Gastrocnemius medialis (tissue), 4 donors: ENCODE measurements at regions not wholly inside any gene's neighbourhood (a gene's known extent, or its start where the extent isn't known, plus 50 kb on each side); places are given as distances from the start of the nearest gene placed in this dataset.
"Not testable (repeated sequence)": the region's sequence is repeated elsewhere in the genome, so short reads cannot be mapped to it uniquely, and the experiment has no call there.

Source experiments
- ATAC-seq, 2 donors: fragments of 150-250 bp; one replicate each; pipeline ENCODE4 v1.9.1; 2016
- DNase-seq, 2 donors: peaks; one replicate each; pipeline ENCODE4 v3.0.0-alpha.2; 2019
- H3K27ac ChIP-seq, 4 donors: fragments of 200-600 bp; sonication (generic); 1 replicate in 1 of 4; 2 replicates in 3 of 4; pipeline ENCODE4 v1.5.1; 2016 to 2018; ENCODE audit warnings: mild to moderate bottlenecking in 2 of 4, moderate library complexity in 1 of 4
- H3K27me3 ChIP-seq, 3 donors: fragments of 200-600 bp; sonication (generic) in 2 of 3; 1 replicate in 1 of 3; 2 replicates in 2 of 3; pipeline versions ENCODE4 v1.5.1 to v1.6.0; 2016 to 2019; ENCODE audit warnings: mild to moderate bottlenecking in 1 of 3, moderate library complexity in 1 of 3
- H3K36me3 ChIP-seq, 2 donors: fragments of 200-600 bp; sonication (generic) in 1 of 2; one replicate each; pipeline ENCODE4 v1.5.1; 2017 to 2018
- H3K4me1 ChIP-seq, 2 donors: fragments of 200-600 bp; sonication (generic) in 1 of 2; one replicate each; pipeline ENCODE4 v1.5.1; 2016 to 2017; ENCODE audit warnings: mild to moderate bottlenecking in 2 of 2
- H3K4me3 ChIP-seq, 4 donors: fragments of 200-600 bp; sonication (generic) in 3 of 4; 1 replicate in 1 of 4; 2 replicates in 3 of 4; pipeline ENCODE4 v1.5.1; 2016 to 2019; ENCODE audit warnings: mild to moderate bottlenecking in 2 of 4
- H3K9me3 ChIP-seq, 3 donors: fragments of 200-600 bp; sonication (generic) in 2 of 3; 1 replicate in 1 of 3; 2 replicates in 2 of 3; pipeline ENCODE4 v1.5.1; 2016 to 2019
- CTCF ChIP-seq, 5 experiments: fragments of 450-650 bp in 3 of 5; fragments of 200-600 bp in 2 of 5; sonication (generic) in 2 of 5; IDR thresholded peaks in 4 of 5; conservative IDR thresholded peaks in 1 of 5; 1 replicate in 4 of 5; 2 replicates in 1 of 5; pipeline ENCODE4 v1.5.1; 2016 to 2019; ENCODE audit warnings: antibody characterized with exemption in 5 of 5, mild to moderate bottlenecking in 3 of 5, moderate library complexity in 3 of 5
- POLR2A ChIP-seq, 2 donors: fragments of 450-650 bp; IDR thresholded peaks; one replicate each; pipeline ENCODE4 v1.6.1; 2017; ENCODE audit warnings: antibody characterized with exemption in 2 of 2, mild to moderate bottlenecking in 2 of 2, moderate library complexity in 2 of 2
- in situ Hi-C, 4 donors: fragments of 200-750 bp; cut with MboI; loops; one replicate each; pipeline versions ENCODE4 v1.15.0 to v1.8.0; 2017; ENCODE audit warnings: low sequenced_read_pairs in 4 of 4
- intact Hi-C: fragments of 100-400 bp; cut with DNase I; formaldehyde crosslinking; loops from one replicate; pipeline ENCODE4 v1.15.1; 2023; ENCODE audit warnings: low total_unique reads

GRCh38 chr4:124123181-124123580, 589.4 kb downstream of the ANKRD50 start:
- H3K9me3 ChIP-seq: no peaks in the 10 kb centered on the region
- H3K36me3 ChIP-seq: no peaks in the 10 kb centered on the region
- no peak for TF ChIP-seq POLR2A (IDR thresholded peaks at IDR 0.05)
- TF ChIP-seq CTCF (IDR thresholded peaks at IDR 0.05 in 4 of 5, conservative IDR thresholded peaks at IDR 0.05 in 1 of 5): no peak
- ATAC-seq (no peak), DNase-seq (no peak)
- intact Hi-C loops: no loop called here
- no peak overlapping the region for H3K27ac ChIP-seq
- no peak overlapping the region for H3K4me3 ChIP-seq
- H3K27me3 ChIP-seq: no peaks in the 10 kb centered on the region
- in situ Hi-C loops: loop anchor here (25.0 kb wide), 5 partner anchors 561 to 1011 kb away; partner anchors contain the start of gene SPRY1 (in 2 of the 4)
- no peaks in the 10 kb centered on the region for H3K4me1 ChIP-seq

- no peaks in the 10 kb centered on the region for H3K27me3 ChIP-seq
- H3K4me3 ChIP-seq: no peak overlapping the region
- no peaks in the 10 kb centered on the region for H3K4me1 ChIP-seq
- in situ Hi-C loops (loop anchor here (25.0 kb wide), 5 partner anchors 561 to 1011 kb away; partner anchors contain the start of gene SPRY1 (in 2 of the 4)), intact Hi-C loops (no loop called here)
- no peak for ATAC-seq
- H3K9me3 ChIP-seq: no peaks in the 10 kb centered on the region
- TF ChIP-seq POLR2A (IDR thresholded peaks at IDR 0.05) (no peak), CTCF (IDR thresholded peaks at IDR 0.05 in 4 of 5, conservative IDR thresholded peaks at IDR 0.05 in 1 of 5) (no peak)
- no peak overlapping the region for H3K27ac ChIP-seq
- DNase-seq: no peak
- H3K36me3 ChIP-seq: no peaks in the 10 kb centered on the region
These were observed 588.8 kb downstream of the ANKRD50 start for GRCh38 chr4:124123721-124124120.

GRCh38 chr4:124131324-124131723, 581.2 kb downstream of the ANKRD50 start:
- ATAC-seq, H3K27me3 ChIP-seq, H3K9me3 ChIP-seq, H3K27ac ChIP-seq, H3K36me3 ChIP-seq, DNase-seq, H3K4me1 ChIP-seq, in situ Hi-C loops, intact Hi-C loops, H3K4me3 ChIP-seq: not testable (repeated sequence)

- no peak for ATAC-seq
- intact Hi-C loops (no loop called here), in situ Hi-C loops (no loop called here)
These were observed 580.4 kb downstream of the ANKRD50 start for GRCh38 chr4:124132161-124132560.

GRCh38 chr4:124133753-124134152, 578.8 kb downstream of the ANKRD50 start:
- DNase-seq (no peak), ATAC-seq (no peak)
- in situ Hi-C loops (no loop called here), intact Hi-C loops (no loop called here)
- H3K4me1 ChIP-seq: no peaks in the 10 kb centered on the region
- H3K27me3 ChIP-seq: no peaks in the 10 kb centered on the region
- H3K36me3 ChIP-seq: no peaks in the 10 kb centered on the region
- TF ChIP-seq CTCF (IDR thresholded peaks at IDR 0.05 in 4 of 5, conservative IDR thresholded peaks at IDR 0.05 in 1 of 5): no peak
- no peak for TF ChIP-seq POLR2A (IDR thresholded peaks at IDR 0.05)
- no peak overlapping the region for H3K27ac ChIP-seq
- no peaks in the 10 kb centered on the region for H3K9me3 ChIP-seq
- no peak overlapping the region for H3K4me3 ChIP-seq

More at GRCh38 chr4:124132161-124132560, 580.4 kb downstream of the ANKRD50 start:
- H3K9me3 ChIP-seq: no peaks in the 10 kb centered on the region
- no peak for DNase-seq
- H3K4me1 ChIP-seq: no peaks in the 10 kb centered on the region
- no peak for TF ChIP-seq POLR2A (IDR thresholded peaks at IDR 0.05)
- no peak for TF ChIP-seq CTCF (IDR thresholded peaks at IDR 0.05 in 4 of 5, conservative IDR thresholded peaks at IDR 0.05 in 1 of 5)
- H3K36me3 ChIP-seq: no peaks in the 10 kb centered on the region
- H3K27me3 ChIP-seq: no peaks in the 10 kb centered on the region
- H3K4me3 ChIP-seq: no peak overlapping the region
- no peak overlapping the region for H3K27ac ChIP-seq
